Thyroid gland (tissue), 4 donors: ENCODE measurements at regions not wholly inside any gene's neighbourhood (a gene's known extent, or its start where the extent isn't known, plus 50 kb on each side); places are given as distances from the start of the nearest gene placed in this dataset.

ENCODE experiments used
- DNase-seq, 2 donors: peaks; one replicate each; pipeline ENCODE4 v3.0.0-alpha.2; 2019
- H3K27ac ChIP-seq, 3 donors: fragments of 200-600 bp; sonication (generic); 1 replicate in 2 of 3; 2 replicates in 1 of 3; pipeline ENCODE4 v1.5.1; 2016 to 2019; ENCODE audit warnings: mild to moderate bottlenecking in 1 of 3, moderate library complexity in 1 of 3
- H3K27me3 ChIP-seq: fragments of 200-600 bp; sonication (generic); one replicate; pipeline ENCODE4 v1.5.1; 2019
- H3K36me3 ChIP-seq, 2 donors: fragments of 200-600 bp; sonication (generic); one replicate each; pipeline ENCODE4 v1.5.1; 2016 to 2019
- H3K4me1 ChIP-seq, 2 donors: fragments of 200-600 bp; sonication (generic); one replicate each; pipeline ENCODE4 v1.5.1; 2017 to 2019
- H3K4me3 ChIP-seq, 3 donors: fragments of 200-600 bp; sonication (generic); replicated peaks in 1 of 3; 1 replicate in 2 of 3; 2 replicates in 1 of 3; pipeline ENCODE4 v1.5.1; 2016; ENCODE audit warnings: mild to moderate bottlenecking in 1 of 3
- H3K9me3 ChIP-seq: fragments of 200-600 bp; sonication (generic); one replicate; pipeline ENCODE4 v1.5.1; 2017
- CTCF ChIP-seq, 6 experiments: fragments of 200-600 bp in 3 of 6; fragments of 450-650 bp in 3 of 6; sonication (generic) in 3 of 6; IDR thresholded peaks; one replicate each; pipeline ENCODE4 v1.5.1; 2016 to 2019; ENCODE audit warnings: antibody characterized with exemption in 6 of 6, mild to moderate bottlenecking in 2 of 6, inconsistent platforms in 1 of 6, moderate library complexity in 1 of 6
- POLR2A ChIP-seq, 2 donors: fragments of 450-650 bp; IDR thresholded peaks; one replicate each; pipeline ENCODE4 v1.6.1; 2017; ENCODE audit warnings: antibody characterized with exemption in 2 of 2, mild to moderate bottlenecking in 2 of 2, moderate library complexity in 1 of 2
- WGBS, 2 donors: methylation state at CpG; one replicate each; pipeline ENCODE4 v1.1.5; 2017; 5-methylcytosine and 5-hydroxymethylcytosine counted together
- intact Hi-C: fragments of 100-400 bp; cut with DNase I; formaldehyde crosslinking; loops from one replicate; pipeline ENCODE4 v1.15.1; 2023

GRCh38 chr4:3343358-3343757, 50.5 kb downstream of the RGS12 start:
- WGBS, 2 donors: 91 to 94% methylated on average over 16 of the region's 16 CpGs
- intact Hi-C loops: no loop called here

GRCh38 chr4:3344104-3344503, 51.3 kb downstream of the RGS12 start:
- no peak for DNase-seq
- no peaks in the 10 kb centered on the region for H3K9me3 ChIP-seq
- TF ChIP-seq POLR2A (IDR thresholded peaks at IDR 0.05) (no peak), CTCF (IDR thresholded peaks at IDR 0.05) (no peak)
- intact Hi-C loops: no loop called here
- no peaks in the 10 kb centered on the region for H3K27me3 ChIP-seq
- 84 to 95% methylated on average over 8 to 9 of the region's 9 CpGs for WGBS, 2 donors
- no peak overlapping the region for H3K4me3 ChIP-seq
- H3K27ac ChIP-seq: no peak overlapping the region
- H3K36me3 ChIP-seq: no peaks in the 10 kb centered on the region
- peaks cover 7 to 15% of the 10 kb centered on the region in 2 donors for H3K4me1 ChIP-seq

More at GRCh38 chr4:3343358-3343757, 50.5 kb downstream of the RGS12 start:
- Histone ChIP-seq H3K36me3 (no peaks in the 10 kb centered on the region), H3K4me1 (peaks cover 7 to 15% of the 10 kb centered on the region in 2 donors), H3K27ac (no peak overlapping the region), H3K4me3 (no peak overlapping the region), H3K27me3 (no peaks in the 10 kb centered on the region), H3K9me3 (no peaks in the 10 kb centered on the region)
- no peak for DNase-seq
- TF ChIP-seq CTCF (IDR thresholded peaks at IDR 0.05): no peak
- no peak for TF ChIP-seq POLR2A (IDR thresholded peaks at IDR 0.05)

- DNase-seq: no peak
- H3K4me1 ChIP-seq: peaks cover 7 to 15% of the 10 kb centered on the region in 2 donors
- H3K27me3 ChIP-seq: no peaks in the 10 kb centered on the region
- no peaks in the 10 kb centered on the region for H3K9me3 ChIP-seq
- no peak overlapping the region for H3K27ac ChIP-seq
- no peak for TF ChIP-seq CTCF (IDR thresholded peaks at IDR 0.05)
- TF ChIP-seq POLR2A (IDR thresholded peaks at IDR 0.05): no peak
- H3K36me3 ChIP-seq: no peaks in the 10 kb centered on the region
- intact Hi-C loops: no loop called here
- no peak overlapping the region for H3K4me3 ChIP-seq
- WGBS, 2 donors: 88 to 89% methylated on average over 4 of the region's 4 CpGs
Observed at GRCh38 chr4:3344596-3344995, 51.8 kb downstream of the RGS12 start.

GRCh38 chr4:3345384-3345783, 52.6 kb downstream of the RGS12 start:
- no peak overlapping the region for H3K27ac ChIP-seq
- no peak overlapping the region for H3K4me3 ChIP-seq
- H3K4me1 ChIP-seq: peaks cover 3 to 10% of the 10 kb centered on the region in 2 donors
- intact Hi-C loops: no loop called here
- H3K27me3 ChIP-seq: no peaks in the 10 kb centered on the region
- H3K36me3 ChIP-seq: no peaks in the 10 kb centered on the region
- 89 to 98% methylated on average over 5 of the region's 5 CpGs for WGBS, 2 donors
- no peak for DNase-seq
- H3K9me3 ChIP-seq: no peaks in the 10 kb centered on the region
- no peak for TF ChIP-seq POLR2A (IDR thresholded peaks at IDR 0.05)
- no peak for TF ChIP-seq CTCF (IDR thresholded peaks at IDR 0.05)

- H3K4me3 ChIP-seq: no peak overlapping the region
- H3K36me3 ChIP-seq: no peaks in the 10 kb centered on the region
- no peaks in the 10 kb centered on the region for H3K9me3 ChIP-seq
- TF ChIP-seq POLR2A (IDR thresholded peaks at IDR 0.05) (no peak), CTCF (IDR thresholded peaks at IDR 0.05) (peak; percentile 62 to 87 (median 82))
- H3K27ac ChIP-seq: no peak overlapping the region
- H3K27me3 ChIP-seq: no peaks in the 10 kb centered on the region
- intact Hi-C loops: loop anchor here (2.0 kb wide), 1 partner anchor 97 kb away; no protein-coding TSS in a partner anchor
- peaks cover 0 to 4% of the 10 kb centered on the region in 2 donors for H3K4me1 ChIP-seq
- peak; percentile 34 to 44 for DNase-seq
- WGBS, 2 donors: 50 to 64% methylated on average over 4 of the region's 4 CpGs
Observed at GRCh38 chr4:3346146-3346545, 53.3 kb downstream of the RGS12 start.
